Cardiac muscle cell (in vitro differentiated cells and primary cell): ENCODE measurements at regions not wholly inside any gene's neighbourhood (a gene's known extent, or its start where the extent isn't known, plus 50 kb on each side); places are given as distances from the start of the nearest gene placed in this dataset.

Experiments used
- DNase-seq, 2 donors: peaks; one replicate each; pipeline versions ENCODE4 v3.0.0 to v3.0.0-alpha.2; 2010 to 2017; ENCODE audit warnings: low read depth in 1 of 2, low spot score in 1 of 2
- H3K27ac ChIP-seq: fragments of 200-600 bp; sonication (generic); 2 replicates; pipeline ENCODE4 v1.5.1; 2016
- H3K27me3 ChIP-seq: fragments of 200-600 bp; sonication (generic); 2 replicates; pipeline ENCODE4 v1.6.0; 2016; ENCODE audit warnings: control low read depth
- H3K36me3 ChIP-seq: fragments of 200-600 bp; sonication (generic); 2 replicates; pipeline ENCODE4 v1.5.1; 2016; ENCODE audit warnings: control low read depth
- H3K4me1 ChIP-seq: fragments of 200-600 bp; sonication (generic); 2 replicates; pipeline ENCODE4 v1.8.1; 2017; ENCODE audit warnings: low read depth, mild to moderate bottlenecking, mixed run types
- H3K4me3 ChIP-seq: fragments of 200-600 bp; sonication (generic); 2 replicates; pipeline ENCODE4 v1.5.1; 2016; ENCODE audit warnings: mild to moderate bottlenecking
- H3K9me3 ChIP-seq: fragments of 200-600 bp; sonication (generic); 2 replicates; pipeline ENCODE4 v1.5.1; 2017; ENCODE audit warnings: low read depth, mild to moderate bottlenecking, control low read depth
- CTCF ChIP-seq: IDR thresholded peaks from 2 replicates; pipeline ENCODE4 v1.5.1; 2012; ENCODE audit warnings: low read depth, mild to moderate bottlenecking, low read length

- Histone ChIP-seq H3K9me3 (no peaks in the 10 kb centered on the region), H3K27me3 (no peaks in the 10 kb centered on the region), H3K27ac (no peak overlapping the region), H3K4me3 (no peak overlapping the region), H3K4me1 (no peaks in the 10 kb centered on the region), H3K36me3 (no peaks in the 10 kb centered on the region)
- DNase-seq = no peak
- no peak for TF ChIP-seq CTCF
Observed at GRCh38 chr16:76882105-76882504, 308.9 kb upstream of the MON1B start.

- DNase-seq = no peak
- H3K4me1 ChIP-seq = no peaks in the 10 kb centered on the region
- TF ChIP-seq CTCF = no peak
Observed at GRCh38 chr16:76883076-76883475, 307.9 kb upstream of the MON1B start.

GRCh38 chr16:76885776-76886537 is 305.0 kb upstream of the MON1B start:
- no peak overlapping the region for H3K4me3 ChIP-seq
- H3K4me1 ChIP-seq = no peaks in the 10 kb centered on the region
- H3K27me3 ChIP-seq = no peaks in the 10 kb centered on the region
- no peaks in the 10 kb centered on the region for H3K36me3 ChIP-seq
- H3K9me3 ChIP-seq = no peaks in the 10 kb centered on the region
- DNase-seq = no peak
- H3K27ac ChIP-seq = no peak overlapping the region
- no peak for TF ChIP-seq CTCF

More at GRCh38 chr16:76883076-76883475, 307.9 kb upstream of the MON1B start:
- Histone ChIP-seq H3K27ac (no peak overlapping the region), H3K36me3 (no peaks in the 10 kb centered on the region), H3K4me3 (no peak overlapping the region), H3K27me3 (no peaks in the 10 kb centered on the region), H3K9me3 (no peaks in the 10 kb centered on the region)

- no peak for DNase-seq
- Histone ChIP-seq H3K4me1 (no peaks in the 10 kb centered on the region), H3K36me3 (no peaks in the 10 kb centered on the region), H3K27me3 (no peaks in the 10 kb centered on the region), H3K27ac (no peak overlapping the region), H3K4me3 (no peak overlapping the region), H3K9me3 (no peaks in the 10 kb centered on the region)
- TF ChIP-seq CTCF = no peak
Observed at GRCh38 chr16:76897816-76898215, 293.2 kb upstream of the MON1B start.

- no peak for TF ChIP-seq CTCF
- Histone ChIP-seq H3K9me3 (no peaks in the 10 kb centered on the region), H3K27me3 (no peaks in the 10 kb centered on the region), H3K27ac (no peak overlapping the region), H3K4me3 (no peak overlapping the region), H3K4me1 (no peaks in the 10 kb centered on the region), H3K36me3 (no peaks in the 10 kb centered on the region)
- DNase-seq = no peak
Observed at GRCh38 chr16:76899767-76900166, 291.2 kb upstream of the MON1B start.
